ENCODE measurements at regions not wholly inside any gene's neighbourhood (a gene's known extent, or its start where the extent isn't known, plus 50 kb on each side); places are given as distances from the start of the nearest gene placed in this dataset.
"Not testable (repeated sequence)": the region's sequence is repeated elsewhere in the genome, so short reads cannot be mapped to it uniquely, and the experiment has no call there.

DNA sequence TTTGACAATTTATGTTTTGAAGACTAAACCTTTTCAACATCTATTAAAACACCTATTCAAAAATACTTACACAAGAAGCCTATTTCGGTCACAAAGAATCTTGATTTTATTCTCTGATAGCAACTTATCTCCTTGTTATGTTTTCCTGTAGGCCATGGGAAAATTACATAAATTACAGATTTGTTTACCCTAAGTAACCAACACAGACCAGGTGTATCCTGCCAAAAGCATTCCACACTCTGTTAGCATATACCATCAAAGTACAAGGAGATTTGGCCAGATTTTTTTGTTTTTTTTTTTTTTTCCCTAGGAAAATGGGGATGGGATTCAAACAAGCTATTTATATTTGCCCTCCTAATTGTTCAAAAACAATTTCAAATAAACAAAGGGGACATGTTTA, 497.9 kb upstream of the MAGEB18 start:
- no peak for DNase-seq

- DNase-seq: no peak
Measured at GRCh38 chrX:25646156-25646555, 492.0 kb upstream of the MAGEB18 start.

DNA sequence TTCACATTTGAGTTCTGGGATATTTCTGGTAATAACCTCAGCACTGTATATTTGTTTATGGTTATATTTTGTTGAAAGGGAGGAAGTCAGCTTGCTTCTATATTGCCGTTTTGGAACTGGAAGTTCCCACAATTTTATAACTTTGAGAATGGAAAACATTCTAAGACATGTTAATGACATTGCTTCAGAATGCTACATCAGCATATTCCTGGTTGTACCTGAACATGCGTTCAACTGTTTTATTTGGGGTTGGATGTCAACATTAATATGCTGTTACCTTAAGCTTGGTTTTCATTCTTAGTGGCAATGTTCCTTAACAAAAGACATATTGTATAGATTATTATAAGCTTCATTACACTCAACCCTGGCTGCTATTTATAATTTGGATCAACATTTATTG, 489.4 kb upstream of the MAGEB18 start:
- DNase-seq: no peak

DNA sequence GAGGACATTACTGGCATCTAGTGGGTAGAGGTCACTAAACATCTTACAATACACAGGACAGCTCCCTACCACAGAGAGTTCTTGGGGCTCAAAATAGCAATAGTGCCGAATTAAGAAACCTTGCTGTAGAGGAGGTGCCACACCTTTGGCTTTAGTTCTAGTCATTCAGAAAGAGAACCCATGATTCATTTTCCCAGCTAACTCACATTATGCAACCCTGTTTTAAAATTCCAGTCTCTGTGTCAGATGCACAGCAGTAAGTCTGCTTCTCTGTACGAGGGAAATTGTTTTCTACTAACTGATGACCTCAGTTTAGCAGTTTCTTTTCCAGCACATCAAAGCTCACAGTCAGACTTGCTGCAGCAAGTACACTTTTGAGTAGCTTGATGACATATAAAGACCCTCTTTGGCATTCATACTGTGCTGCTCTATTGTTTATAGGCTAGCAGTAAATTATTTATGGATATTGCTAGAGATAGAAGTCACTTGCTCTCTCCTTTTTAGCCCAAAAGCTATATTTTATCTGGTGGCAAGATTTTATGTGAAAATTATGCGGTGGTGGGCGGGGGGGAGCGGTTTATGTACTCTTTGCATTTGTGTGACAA, 487.8 kb upstream of the MAGEB18 start:
- no peak for DNase-seq

DNA sequence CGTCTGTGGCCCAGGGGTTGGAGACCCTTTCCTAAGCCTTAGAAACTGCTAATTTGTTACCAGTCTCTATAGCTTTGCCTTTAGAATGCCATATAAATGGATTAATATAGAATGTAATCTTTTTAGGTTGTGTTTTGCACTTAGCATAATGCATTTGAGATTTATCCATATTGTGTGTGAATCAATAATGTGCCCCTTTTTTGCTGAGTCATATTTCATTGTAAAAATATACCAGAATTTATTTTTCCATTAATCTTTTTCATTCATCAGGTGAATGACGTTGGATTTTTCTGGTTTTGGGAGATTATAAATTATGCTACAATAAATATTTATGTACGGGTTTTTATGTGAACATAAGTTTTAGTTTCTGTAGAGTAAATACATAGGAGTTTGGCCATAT, 478.8 kb upstream of the MAGEB18 start:
- DNase-seq: no peak

DNA sequence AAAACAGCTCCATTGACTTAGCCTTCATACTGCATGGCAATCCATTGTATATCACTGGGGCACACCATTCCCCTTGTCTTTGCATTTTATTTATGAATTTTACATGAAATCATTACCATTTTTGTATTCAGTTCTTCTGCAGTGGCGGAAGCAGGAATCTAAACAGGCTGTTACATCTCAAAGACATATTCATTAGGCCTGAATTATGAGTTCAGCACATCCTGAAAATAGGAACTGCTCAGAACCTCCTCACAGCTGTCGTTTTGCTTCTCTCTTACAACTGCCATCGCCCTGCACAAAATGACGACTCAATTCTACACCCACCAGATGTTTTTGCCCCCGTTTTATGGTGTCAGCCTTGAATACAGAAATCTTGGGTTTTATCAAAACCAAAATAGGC, 474.4 kb upstream of the MAGEB18 start:
- no peak for DNase-seq

DNA sequence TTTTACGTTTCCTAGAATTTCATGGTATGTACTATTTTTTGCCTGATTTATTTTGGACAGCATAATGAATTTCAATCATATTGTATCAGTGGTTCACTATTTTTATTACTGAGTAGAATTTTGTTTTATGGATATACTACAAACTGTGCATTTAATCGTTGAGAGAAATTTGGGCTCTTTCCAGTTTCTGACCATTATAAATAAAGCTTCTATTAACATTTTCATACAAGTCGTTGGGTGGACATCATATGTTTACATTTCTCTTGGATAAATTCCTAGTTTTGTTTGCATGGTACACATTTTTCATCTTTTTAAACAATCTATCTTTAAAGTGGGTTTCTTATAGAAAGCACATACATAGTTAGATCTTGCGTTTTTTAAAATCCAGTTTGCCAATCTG, 472.7 kb upstream of the MAGEB18 start:
- DNase-seq: no peak

- no peak for DNase-seq
Measured at GRCh38 chrX:25667681-25668080, 470.5 kb upstream of the MAGEB18 start.

DNA sequence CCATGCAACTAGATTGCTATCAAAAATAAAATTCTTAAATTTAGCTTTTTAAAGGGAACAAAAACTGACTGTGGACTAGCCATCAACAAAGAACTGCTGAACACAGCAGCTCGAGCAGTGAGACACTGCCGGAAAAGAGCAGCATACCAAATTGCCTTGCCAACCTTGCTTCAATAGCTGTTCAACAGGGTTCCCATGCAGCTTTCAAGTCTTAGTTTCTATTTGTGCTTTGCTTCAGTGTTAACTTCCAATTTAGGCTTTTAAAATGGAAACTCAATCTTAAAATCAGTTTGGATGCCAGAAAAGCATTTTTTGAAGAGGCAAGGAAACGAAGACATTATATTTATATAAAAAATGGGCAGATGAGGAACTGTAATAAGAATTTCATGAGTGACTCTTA, 463.4 kb upstream of the MAGEB18 start:
- DNase-seq: no peak

- DNase-seq: no peak
Measured at GRCh38 chrX:25701876-25702275, 436.3 kb upstream of the MAGEB18 start.

DNA sequence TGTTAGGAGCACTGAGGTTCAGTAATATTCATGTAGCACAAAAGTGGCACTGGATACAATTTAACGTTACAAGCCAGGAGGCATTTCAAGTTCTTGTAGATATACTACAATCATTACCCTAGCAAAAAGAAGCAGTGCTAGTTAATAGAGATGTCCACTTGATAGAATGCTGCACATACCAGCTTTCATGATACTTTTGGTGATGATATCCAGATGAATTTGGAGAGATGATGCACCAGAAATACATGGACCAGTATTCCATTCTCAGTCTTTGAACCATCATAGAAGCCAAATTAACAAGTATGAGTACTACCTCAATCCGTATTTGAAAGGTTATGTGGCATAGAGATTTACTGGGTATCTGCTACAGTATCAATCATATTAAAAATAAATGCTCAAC, 421.0 kb upstream of the MAGEB18 start:
- no peak for DNase-seq

- peak; percentile 8 for DNase-seq
Measured at GRCh38 chrX:25721564-25721963, 416.6 kb upstream of the MAGEB18 start.

- DNase-seq: no peak
Measured at GRCh38 chrX:25726539-25726938, 411.6 kb upstream of the MAGEB18 start.

GRCh38 chrX:25733148-25733547, 405.0 kb upstream of the MAGEB18 start:
- DNase-seq: no peak

GRCh38 chrX:25737540-25737939, 400.6 kb upstream of the MAGEB18 start:
- no peak for DNase-seq

DNA sequence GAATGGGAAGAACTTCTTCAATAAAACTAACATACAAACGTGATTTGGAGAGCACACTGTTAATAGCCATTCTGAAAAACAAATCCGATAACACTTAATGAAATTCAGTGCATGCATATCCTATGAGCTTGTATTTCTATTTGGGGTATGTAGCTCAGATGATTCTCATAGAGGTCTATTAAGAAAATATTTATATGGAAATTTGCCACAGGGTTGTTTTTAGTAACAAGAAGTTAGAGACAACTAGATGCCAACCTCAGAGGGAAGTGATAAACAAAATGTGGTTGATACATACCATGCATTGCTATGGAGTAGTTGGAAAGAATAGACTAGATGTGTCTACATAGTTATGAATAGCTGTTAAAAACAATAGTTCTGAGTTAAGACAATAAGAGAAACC, 395.8 kb upstream of the MAGEB18 start:
- no peak for DNase-seq

- DNase-seq: no peak
Measured at GRCh38 chrX:25754399-25754798, 383.7 kb upstream of the MAGEB18 start.

DNA sequence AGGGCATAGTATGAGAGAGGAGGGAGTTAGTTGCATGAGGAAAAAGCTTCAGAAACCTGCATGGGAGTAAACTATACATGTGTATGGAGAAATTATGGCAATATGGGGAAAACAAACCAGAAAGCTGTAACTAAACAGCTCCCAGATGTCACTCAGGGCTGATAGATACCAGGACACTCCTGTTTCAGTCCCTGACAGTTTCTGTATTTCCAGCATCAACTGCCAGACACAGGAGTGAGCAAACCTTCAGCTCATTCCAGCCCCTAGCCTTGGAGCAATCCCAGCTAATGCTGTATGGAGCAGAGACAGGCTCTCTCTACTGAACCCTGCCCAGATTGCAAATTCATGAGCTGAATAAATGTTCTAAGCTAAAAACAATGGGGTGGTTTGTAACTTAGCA, 382.9 kb upstream of the MAGEB18 start:
- no peak for DNase-seq

GRCh38 chrX:25762656-25763055, 375.5 kb upstream of the MAGEB18 start:
- no peak for DNase-seq

DNA sequence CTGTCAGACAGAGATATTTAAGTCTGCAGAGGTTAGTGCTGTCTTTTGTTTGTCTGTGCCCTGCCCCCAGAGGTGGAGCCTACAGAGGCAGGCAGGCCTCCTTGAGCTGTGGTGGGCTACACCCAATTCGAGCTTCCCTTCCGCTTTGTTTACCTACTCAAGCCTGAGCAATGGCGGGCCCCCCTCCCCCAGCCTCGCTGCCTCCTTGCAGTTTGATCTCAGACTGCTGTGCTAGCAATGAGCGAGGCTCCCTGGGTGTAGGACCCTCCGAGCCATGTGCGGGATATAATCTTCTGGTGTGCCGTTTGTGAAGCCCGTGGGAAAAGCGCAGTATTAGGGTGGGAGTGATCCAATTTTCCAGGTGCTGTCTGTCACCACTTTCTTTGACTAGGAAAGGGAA, 366.3 kb upstream of the MAGEB18 start:
- DNase-seq: not testable (repeated sequence)

DNA sequence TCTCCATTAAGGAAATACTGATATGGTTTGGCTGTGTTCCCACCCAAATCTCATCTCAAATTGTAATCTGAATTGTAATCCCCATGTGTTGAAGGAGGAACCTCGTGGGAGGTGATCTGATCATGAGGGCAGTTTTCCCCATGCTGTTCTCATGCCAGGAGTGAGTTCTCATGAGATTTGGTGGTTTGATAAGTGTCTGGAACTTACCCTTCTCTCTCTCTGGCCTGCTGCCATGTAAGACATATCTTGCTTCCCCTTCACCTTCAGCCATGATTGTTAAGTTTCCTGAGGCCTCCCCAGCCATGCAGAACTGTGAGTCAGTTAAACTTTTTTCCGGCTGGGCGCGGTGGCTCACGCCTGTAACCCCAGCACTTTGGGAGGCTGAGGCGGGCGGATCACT, 340.3 kb upstream of the MAGEB18 start:
- not testable (repeated sequence) for DNase-seq

- no peak for DNase-seq
Measured at GRCh38 chrX:25805744-25806143, 332.4 kb upstream of the MAGEB18 start.

- no peak for DNase-seq
Measured at GRCh38 chrX:25807022-25807421, 331.1 kb upstream of the MAGEB18 start.

DNA sequence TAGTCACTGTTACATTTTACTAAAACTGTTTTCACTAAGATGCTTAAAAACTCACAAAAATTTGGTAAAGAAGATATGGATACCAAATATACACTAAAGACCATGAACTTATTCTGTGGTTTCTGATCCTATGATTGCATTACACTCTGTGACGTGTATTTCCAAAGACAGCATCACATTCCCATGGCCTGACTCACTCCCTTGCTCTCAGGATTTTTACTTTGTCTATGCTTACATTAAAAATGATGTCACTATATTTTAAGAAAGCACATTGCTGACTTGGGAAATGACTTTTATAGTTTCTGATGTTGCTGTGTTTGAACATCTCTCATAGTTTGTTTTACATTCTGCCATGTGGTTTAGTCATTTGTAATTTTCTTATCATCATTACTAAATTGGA, 327.9 kb upstream of the MAGEB18 start:
- no peak for DNase-seq

DNA sequence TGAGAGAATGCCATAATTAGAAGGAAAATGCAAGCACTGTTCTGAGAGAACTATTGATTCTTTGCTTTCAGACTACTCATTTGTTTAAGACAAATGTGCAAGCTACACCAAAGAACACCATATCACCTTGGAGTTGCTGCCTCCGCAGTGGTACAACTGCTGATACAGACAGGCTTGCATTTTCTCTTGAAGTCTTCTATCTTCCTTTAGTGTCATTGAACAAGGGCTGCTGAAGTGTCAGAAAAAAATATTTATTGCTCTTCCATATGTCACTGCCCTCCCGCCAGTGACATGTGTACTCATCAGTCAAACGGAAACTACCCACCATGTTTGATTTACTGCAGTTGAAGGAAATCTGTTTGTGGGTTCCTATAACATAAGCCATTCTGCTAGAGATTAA, 318.3 kb upstream of the MAGEB18 start:
- DNase-seq: no peak

All from left kidney (tissue), 1 donor.